Fibroblast of lung (primary cell): ENCODE measurements at regions not wholly inside any gene's neighbourhood (a gene's known extent, or its start where the extent isn't known, plus 50 kb on each side); places are given as distances from the start of the nearest gene placed in this dataset.

Experiments used
- DNase-seq, 2 donors: peaks; one replicate each; pipeline versions ENCODE4 v3.0.0 to v3.0.0-alpha.2; 2010; ENCODE audit warnings: low read depth in 2 of 2
- H2AFZ ChIP-seq: 2 replicates; pipeline ENCODE4 v1.5.1; 2012; ENCODE audit warnings: low read length, control low read depth, inconsistent platforms
- H3K27ac ChIP-seq: 2 replicates; pipeline ENCODE4 v1.5.1; 2011; ENCODE audit warnings: low read length, control low read depth; ENCODE audit not compliant: insufficient read depth
- H3K27me3 ChIP-seq: 2 replicates; pipeline ENCODE4 v1.5.1; 2011; ENCODE audit warnings: mild to moderate bottlenecking, low read length; ENCODE audit not compliant: control insufficient read depth, insufficient read depth
- H3K36me3 ChIP-seq: 2 replicates; pipeline ENCODE4 v1.5.1; 2011; ENCODE audit warnings: low read length; ENCODE audit not compliant: control insufficient read depth, insufficient read depth
- H3K4me1 ChIP-seq: 2 replicates; pipeline ENCODE4 v1.5.1; 2011; ENCODE audit warnings: low read length; ENCODE audit not compliant: control insufficient read depth, insufficient read depth; ENCODE audit errors: extremely low read depth
- H3K4me2 ChIP-seq: 2 replicates; pipeline ENCODE4 v1.5.1; 2011; ENCODE audit warnings: low read length, control low read depth; ENCODE audit not compliant: insufficient read depth; ENCODE audit errors: extremely low read depth
- H3K4me3 ChIP-seq, 4 experiments: fragments of 200-600 bp in 1 of 4; sonication (generic) in 1 of 4; replicated peaks in 1 of 4; 2 replicates each; pipeline ENCODE4 v1.5.1; 2011 to 2016; ENCODE audit warnings: low read length in 4 of 4, low read depth in 3 of 4, mild to moderate bottlenecking in 3 of 4, control low read depth in 2 of 4, inconsistent platforms in 1 of 4, mixed read lengths in 1 of 4; ENCODE audit not compliant: insufficient read depth in 1 of 4; ENCODE audit errors: control extremely low read depth in 1 of 4
- H3K79me2 ChIP-seq: 2 replicates; pipeline ENCODE4 v1.5.1; 2012; ENCODE audit warnings: mild to moderate bottlenecking, low read length, inconsistent platforms; ENCODE audit not compliant: control insufficient read depth, insufficient read depth
- H3K9ac ChIP-seq: 2 replicates; pipeline ENCODE4 v1.5.1; 2011; ENCODE audit warnings: mild to moderate bottlenecking, low read length, control low read depth; ENCODE audit not compliant: insufficient read depth
- H3K9me3 ChIP-seq: 2 replicates; pipeline ENCODE4 v1.5.1; 2012; ENCODE audit warnings: low read depth, low read length; ENCODE audit not compliant: control insufficient read depth, insufficient read depth
- H4K20me1 ChIP-seq: 2 replicates; pipeline ENCODE4 v1.5.1; 2011; ENCODE audit warnings: low read length; ENCODE audit not compliant: control insufficient read depth, insufficient read depth; ENCODE audit errors: extremely low read depth
- CTCF ChIP-seq, 2 donors: IDR thresholded peaks in 1 of 2; conservative IDR thresholded peaks in 1 of 2; 1 replicate in 1 of 2; 2 replicates in 1 of 2; pipeline ENCODE4 v1.5.1; 2011 to 2012; ENCODE audit warnings: low read length in 2 of 2, control low read depth in 1 of 2, inconsistent platforms in 1 of 2, low read depth in 1 of 2, mild to moderate bottlenecking in 1 of 2
- EZH2 ChIP-seq: IDR thresholded peaks from 2 replicates; pipeline ENCODE4 v1.5.1; 2012; ENCODE audit warnings: low read length, control low read depth, mild to moderate bottlenecking; ENCODE audit errors: missing control alignments

- H3K4me3 ChIP-seq, result no peak overlapping the region
- H4K20me1 ChIP-seq, result no peaks in the 10 kb centered on the region
- H3K4me2 ChIP-seq, result no peak overlapping the region
- no peak for TF ChIP-seq EZH2
- no peak for TF ChIP-seq CTCF (conservative IDR thresholded peaks at IDR 0.05 in 1 of 2, IDR thresholded peaks at IDR 0.05 in 1 of 2; ENCODE audit: low read depth in 1 of 2, low read length in 2 of 2)
- H2AFZ ChIP-seq, result no peak overlapping the region
- H3K79me2 ChIP-seq, result no peaks in the 10 kb centered on the region
- H3K4me1 ChIP-seq, result no peaks in the 10 kb centered on the region
- H3K27ac ChIP-seq, result no peak overlapping the region
- no peaks in the 10 kb centered on the region for H3K9me3 ChIP-seq
- DNase-seq, result no peak
- no peaks in the 10 kb centered on the region for H3K36me3 ChIP-seq
- no peak overlapping the region for H3K9ac ChIP-seq
- no peaks in the 10 kb centered on the region for H3K27me3 ChIP-seq
Observed at GRCh38 chr1:90534116-90534515, 183.0 kb downstream of the BARHL2 start.

GRCh38 chr1:90526954-90527353, 190.1 kb downstream of the BARHL2 start:
- no peak for TF ChIP-seq CTCF (conservative IDR thresholded peaks at IDR 0.05 in 1 of 2, IDR thresholded peaks at IDR 0.05 in 1 of 2; ENCODE audit: low read depth in 1 of 2, low read length in 2 of 2)
- TF ChIP-seq EZH2, result no peak
- H3K4me2 ChIP-seq, result no peak overlapping the region
- H2AFZ ChIP-seq, result no peak overlapping the region
- no peak overlapping the region for H3K9ac ChIP-seq
- no peaks in the 10 kb centered on the region for H3K9me3 ChIP-seq
- no peaks in the 10 kb centered on the region for H3K4me1 ChIP-seq
- no peaks in the 10 kb centered on the region for H3K27me3 ChIP-seq
- no peaks in the 10 kb centered on the region for H4K20me1 ChIP-seq
- H3K4me3 ChIP-seq, result no peak overlapping the region
- no peak overlapping the region for H3K27ac ChIP-seq
- no peak for DNase-seq
- H3K36me3 ChIP-seq, result no peaks in the 10 kb centered on the region
- no peaks in the 10 kb centered on the region for H3K79me2 ChIP-seq

- Histone ChIP-seq H3K4me1 (no peaks in the 10 kb centered on the region), H2AFZ (no peak overlapping the region), H4K20me1 (no peaks in the 10 kb centered on the region), H3K36me3 (no peaks in the 10 kb centered on the region), H3K9me3 (no peaks in the 10 kb centered on the region), H3K4me2 (no peak overlapping the region), H3K4me3 (no peak overlapping the region), H3K9ac (no peak overlapping the region), H3K27ac (no peak overlapping the region), H3K27me3 (no peaks in the 10 kb centered on the region), H3K79me2 (no peaks in the 10 kb centered on the region)
- DNase-seq, result no peak
- TF ChIP-seq CTCF (conservative IDR thresholded peaks at IDR 0.05 in 1 of 2, IDR thresholded peaks at IDR 0.05 in 1 of 2; ENCODE audit: low read depth in 1 of 2, low read length in 2 of 2) (no peak), EZH2 (no peak)
Observed at GRCh38 chr1:90522432-90522831, 194.7 kb downstream of the BARHL2 start.
